ENCODE measurements at regions not wholly inside any gene's neighbourhood (a gene's known extent, or its start where the extent isn't known, plus 50 kb on each side); places are given as distances from the start of the nearest gene placed in this dataset.

DNA sequence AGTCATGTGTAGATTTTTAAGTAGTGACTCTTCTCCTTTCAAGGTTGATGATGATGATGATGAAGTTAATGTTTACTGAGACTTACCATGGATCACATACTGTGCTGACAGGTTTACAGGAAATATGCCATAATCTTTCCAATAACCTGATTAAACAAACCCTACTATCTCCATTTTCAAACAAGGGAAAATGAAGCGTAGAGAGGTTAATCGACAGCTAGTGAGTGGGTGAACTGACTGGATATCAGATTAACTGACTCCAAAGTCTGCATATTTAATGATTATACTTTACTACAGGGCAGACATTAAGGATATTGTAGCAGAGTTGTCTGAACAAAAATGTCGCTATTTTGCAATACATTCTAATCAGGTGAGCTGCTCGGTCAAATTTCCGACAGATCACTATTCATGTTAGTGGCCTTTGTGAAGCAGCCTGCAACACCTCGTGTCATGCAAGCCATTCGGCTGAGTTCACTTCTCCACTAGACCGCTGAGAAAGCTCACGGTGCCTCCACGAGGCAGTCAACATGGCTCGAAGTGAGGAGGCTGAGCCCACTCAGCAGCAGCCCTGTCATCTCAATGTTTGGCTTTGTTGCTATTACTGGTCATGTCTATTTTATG lies 264.2 kb downstream of the NFKBIZ start:
- DNase-seq (ENCODE audit: extremely low read depth, low read depth) = no peak
- TF ChIP-seq, protein P1, sequence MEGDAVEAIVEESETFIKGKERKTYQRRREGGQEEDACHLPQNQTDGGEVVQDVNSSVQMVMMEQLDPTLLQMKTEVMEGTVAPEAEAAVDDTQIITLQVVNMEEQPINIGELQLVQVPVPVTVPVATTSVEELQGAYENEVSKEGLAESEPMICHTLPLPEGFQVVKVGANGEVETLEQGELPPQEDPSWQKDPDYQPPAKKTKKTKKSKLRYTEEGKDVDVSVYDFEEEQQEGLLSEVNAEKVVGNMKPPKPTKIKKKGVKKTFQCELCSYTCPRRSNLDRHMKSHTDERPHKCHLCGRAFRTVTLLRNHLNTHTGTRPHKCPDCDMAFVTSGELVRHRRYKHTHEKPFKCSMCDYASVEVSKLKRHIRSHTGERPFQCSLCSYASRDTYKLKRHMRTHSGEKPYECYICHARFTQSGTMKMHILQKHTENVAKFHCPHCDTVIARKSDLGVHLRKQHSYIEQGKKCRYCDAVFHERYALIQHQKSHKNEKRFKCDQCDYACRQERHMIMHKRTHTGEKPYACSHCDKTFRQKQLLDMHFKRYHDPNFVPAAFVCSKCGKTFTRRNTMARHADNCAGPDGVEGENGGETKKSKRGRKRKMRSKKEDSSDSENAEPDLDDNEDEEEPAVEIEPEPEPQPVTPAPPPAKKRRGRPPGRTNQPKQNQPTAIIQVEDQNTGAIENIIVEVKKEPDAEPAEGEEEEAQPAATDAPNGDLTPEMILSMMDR (IDR thresholded peaks at IDR 0.05; ENCODE audit: low read depth, low read length, missing control alignments) = no peak
- no peak overlapping the region for H3K4me3 ChIP-seq (replicated peaks; ENCODE audit: low read depth, low read length)

DNA sequence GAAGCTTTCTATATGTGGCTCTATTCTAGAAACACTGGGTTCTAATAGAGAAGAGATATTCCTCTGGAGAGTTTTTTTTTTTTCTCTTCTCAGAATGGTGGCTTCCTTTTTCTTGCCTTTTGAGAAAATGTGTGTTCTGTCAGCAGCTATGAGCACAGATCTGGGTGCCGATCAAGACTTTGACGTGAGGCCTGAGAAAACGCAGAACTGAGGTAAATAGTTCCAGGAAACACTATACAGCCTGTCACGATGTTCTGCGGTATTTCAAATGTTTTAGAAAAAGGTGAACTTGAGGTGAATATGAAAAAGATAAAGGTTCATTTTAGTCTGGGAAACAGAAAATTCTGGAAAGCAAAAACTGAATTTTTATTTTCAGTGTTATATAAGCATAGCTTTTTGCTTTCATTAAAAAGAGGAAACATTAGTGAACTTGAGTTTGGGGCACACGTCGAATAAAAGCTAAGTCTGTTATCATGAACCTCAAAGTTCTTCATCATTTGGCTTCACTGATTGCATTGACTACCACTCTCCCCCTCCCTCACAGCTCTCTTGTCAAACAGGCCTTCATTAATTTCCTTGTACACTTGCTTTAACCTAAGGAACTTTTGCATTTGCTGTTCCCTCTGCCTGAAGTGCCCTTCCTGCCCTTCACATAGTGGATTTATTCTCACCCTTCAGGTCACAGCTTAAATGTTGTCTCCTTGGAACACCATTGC lies 265.1 kb downstream of the NFKBIZ start:
- TF ChIP-seq, protein P1 (IDR thresholded peaks at IDR 0.05; ENCODE audit: low read depth, low read length, missing control alignments) = no peak
- H3K4me3 ChIP-seq (replicated peaks; ENCODE audit: low read depth, low read length) = no peak overlapping the region
- DNase-seq (ENCODE audit: extremely low read depth, low read depth) = no peak

DNA sequence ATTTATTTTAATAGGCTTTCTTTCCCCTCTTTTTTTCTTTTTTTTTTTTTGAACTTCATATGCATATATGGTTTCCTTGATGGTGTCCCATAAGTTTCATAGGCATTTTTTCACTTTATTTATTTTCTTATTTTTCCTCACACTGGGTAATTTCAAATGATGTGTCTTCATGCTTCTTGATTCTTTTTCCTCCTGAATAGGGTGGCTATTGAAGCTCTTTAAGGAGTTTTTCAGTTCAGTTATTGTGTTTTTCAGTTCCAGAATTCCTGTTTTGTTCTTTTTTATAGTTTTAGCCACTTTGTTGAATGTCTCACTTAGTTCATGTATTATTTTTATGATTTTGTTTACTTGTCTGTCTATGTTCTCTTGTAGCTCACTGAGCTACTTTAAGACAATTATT lies 273.2 kb downstream of the NFKBIZ start:
- no peak for DNase-seq (ENCODE audit: extremely low read depth, low read depth)
- TF ChIP-seq, protein P1 (IDR thresholded peaks at IDR 0.05; ENCODE audit: low read depth, low read length, missing control alignments) = no peak

DNA sequence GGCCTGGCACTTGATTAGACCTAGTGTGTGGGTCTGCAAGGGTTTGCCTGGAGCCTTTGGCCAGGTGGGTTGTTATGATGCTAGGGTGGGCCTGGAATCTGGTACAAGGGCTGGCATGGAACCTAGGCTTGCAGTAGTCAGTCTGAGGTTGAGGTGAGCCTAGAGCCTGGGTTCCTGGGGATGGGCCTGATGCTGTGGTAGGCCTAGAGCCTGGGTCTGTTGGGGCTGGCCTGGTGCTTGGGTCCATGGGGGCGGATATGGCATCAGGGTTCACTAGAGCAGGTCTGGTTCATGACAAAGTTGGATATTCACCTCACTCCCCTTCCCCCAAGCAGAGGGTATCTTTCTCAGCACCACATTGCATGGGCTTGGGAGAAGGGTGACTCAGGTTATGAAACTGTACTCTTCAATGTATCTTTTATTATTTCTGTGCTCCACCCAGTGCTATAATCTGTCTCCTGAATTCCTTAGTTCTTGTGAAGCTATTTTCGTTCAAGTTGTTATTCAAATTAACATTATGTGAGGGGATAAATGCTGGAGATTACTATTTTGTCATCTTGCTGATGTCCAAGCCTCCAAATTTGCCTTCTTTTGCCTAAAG lies 274.4 kb downstream of the NFKBIZ start:
- TF ChIP-seq, protein P1 (IDR thresholded peaks at IDR 0.05; ENCODE audit: low read depth, low read length, missing control alignments) = no peak
- DNase-seq (ENCODE audit: extremely low read depth, low read depth) = no peak
- H3K4me3 ChIP-seq (replicated peaks; ENCODE audit: low read depth, low read length) = no peak overlapping the region

More for the DNA sequence above, 273.2 kb downstream of the NFKBIZ start:
- no peak overlapping the region for H3K4me3 ChIP-seq (replicated peaks; ENCODE audit: low read depth, low read length)

DNA sequence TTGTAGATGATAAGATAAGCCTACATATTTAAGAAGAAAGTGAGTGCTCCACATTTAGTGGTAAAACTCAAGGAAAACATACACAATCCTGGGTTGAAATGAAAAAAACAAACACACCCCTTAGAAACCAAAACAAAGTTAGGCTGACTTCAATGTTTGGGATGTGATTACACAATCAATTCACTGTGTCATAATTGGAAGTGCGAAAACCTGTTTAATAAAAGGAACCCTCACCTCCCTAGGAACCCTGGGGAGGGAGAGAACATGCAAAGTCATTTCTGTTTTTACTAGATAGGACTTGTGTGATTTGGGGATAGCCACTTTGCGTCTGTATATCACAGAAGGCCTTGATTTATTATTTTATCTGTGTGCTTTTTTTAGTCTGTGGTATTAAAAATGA lies 275.0 kb downstream of the NFKBIZ start:
- no peak for DNase-seq (ENCODE audit: extremely low read depth, low read depth)
- H3K4me3 ChIP-seq (replicated peaks; ENCODE audit: low read depth, low read length) = no peak overlapping the region
- TF ChIP-seq, protein P1 (IDR thresholded peaks at IDR 0.05; ENCODE audit: low read depth, low read length, missing control alignments) = no peak

DNA sequence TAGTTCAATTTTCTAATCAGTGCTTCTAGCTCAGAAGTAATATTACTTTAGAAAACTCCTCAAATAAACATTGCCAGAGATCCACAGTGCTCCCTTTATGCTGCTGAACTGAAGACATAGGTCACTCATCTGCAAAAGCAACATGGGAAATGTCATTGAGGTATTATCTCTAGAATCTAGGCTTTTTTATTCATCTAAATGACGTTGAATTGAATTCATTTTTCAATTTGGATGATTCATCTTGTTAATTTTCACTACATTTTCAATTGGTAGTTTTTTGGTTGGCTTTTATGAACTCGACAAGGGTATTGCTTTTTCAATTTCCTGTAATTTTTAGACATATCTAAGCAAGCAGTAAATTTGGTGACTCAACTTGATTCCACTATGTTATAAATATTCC lies 275.4 kb downstream of the NFKBIZ start:
- no peak overlapping the region for H3K4me3 ChIP-seq (replicated peaks; ENCODE audit: low read depth, low read length)
- DNase-seq (ENCODE audit: extremely low read depth, low read depth) = no peak
- TF ChIP-seq, protein P1 (IDR thresholded peaks at IDR 0.05; ENCODE audit: low read depth, low read length, missing control alignments) = no peak

All from HFF-Myc (cell line).